SK-N-SH (cell line): ENCODE measurements at regions not wholly inside any gene's neighbourhood (a gene's known extent, or its start where the extent isn't known, plus 50 kb on each side); places are given as distances from the start of the nearest gene placed in this dataset.

Experiments
- CTCF ChIA-PET: fragments of 300-600, 350-600 bp; formaldehyde crosslinking; extraction: SDS; loops from one replicate; lab custom pipeline; 2021; lab: Yijun Ruan, JAX
- POLR2A ChIA-PET: fragments of 350-600 bp; sonication (Branson Sonifier 250); formaldehyde crosslinking; extraction: SDS; loops from one replicate; lab custom pipeline; 2020; ENCODE audit warnings: antibody characterized with exemption, inconsistent platforms; lab: Yijun Ruan, JAX
- DNase-seq: peaks from one replicate; pipeline ENCODE4 v3.0.0; 2012
- H2AFZ ChIP-seq: fragments of 200-600 bp; sonication (generic); 2 replicates; pipeline ENCODE4 v1.8.1; 2016; ENCODE audit warnings: antibody characterized with exemption, mild to moderate bottlenecking, low read depth
- H3F3A ChIP-seq: fragments of 200-600 bp; sonication (generic); replicated peaks from 2 replicates; pipeline ENCODE3; 2016; ENCODE audit warnings: antibody characterized with exemption, mild to moderate bottlenecking; ENCODE audit not compliant: insufficient read depth
- H3K27ac ChIP-seq, 2 experiments: fragments of 200-500 bp in 1 of 2; fragments of 200-600 bp in 1 of 2; sonication (Bioruptor generic) in 1 of 2; sonication (generic), shearing (Covaris generic) in 1 of 2; 2 replicates each; pipeline versions ENCODE4 v1.5.1 to v1.6.1; 2014 to 2016; ENCODE audit warnings: low read depth in 2 of 2, inconsistent platforms in 1 of 2, low read length in 1 of 2, mild to moderate bottlenecking in 1 of 2, mixed read lengths in 1 of 2
- H3K27me3 ChIP-seq: fragments of 200-600 bp; sonication (generic), shearing (Covaris generic); 2 replicates; pipeline ENCODE4 v1.6.1; 2016; ENCODE audit warnings: mixed run types; ENCODE audit not compliant: insufficient read depth
- H3K36me3 ChIP-seq, 2 experiments: fragments of 200-500 bp in 1 of 2; fragments of 200-600 bp in 1 of 2; sonication (Bioruptor generic) in 1 of 2; sonication (generic) in 1 of 2; replicated peaks in 1 of 2; 2 replicates each; pipeline versions ENCODE3 to v1.5.1; 2014 to 2016; ENCODE audit warnings: low read length in 1 of 2, mild to moderate bottlenecking in 1 of 2; ENCODE audit not compliant: insufficient read depth in 2 of 2, control insufficient read depth in 1 of 2
- H3K4me1 ChIP-seq, 2 experiments: fragments of 200-500 bp in 1 of 2; fragments of 200-600 bp in 1 of 2; sonication (Bioruptor generic) in 1 of 2; sonication (generic), shearing (Covaris generic) in 1 of 2; 2 replicates each; pipeline versions ENCODE4 v1.5.1 to v1.6.1; 2014 to 2016; ENCODE audit warnings: low read depth in 1 of 2, low read length in 1 of 2, mixed run types in 1 of 2; ENCODE audit not compliant: insufficient read depth in 2 of 2, control insufficient read depth in 1 of 2
- H3K4me2 ChIP-seq: fragments of 200-600 bp; sonication (generic), shearing (Covaris generic); 2 replicates; pipeline ENCODE4 v1.6.1; 2017; ENCODE audit warnings: mixed run types
- H3K4me3 ChIP-seq, 2 experiments: fragments of 200-500 bp in 1 of 2; fragments of 200-600 bp in 1 of 2; sonication (Bioruptor generic) in 1 of 2; sonication (generic), shearing (Covaris generic) in 1 of 2; 2 replicates each; pipeline versions ENCODE4 v1.5.1 to v1.8.1; 2014 to 2016; ENCODE audit warnings: low read depth in 2 of 2, inconsistent platforms in 1 of 2, low read length in 1 of 2, mild to moderate bottlenecking in 1 of 2, mixed read lengths in 1 of 2, moderate library complexity in 1 of 2
- H3K79me2 ChIP-seq: fragments of 200-600 bp; sonication (generic); 2 replicates; pipeline ENCODE4 v1.8.1; 2017; ENCODE audit warnings: mild to moderate bottlenecking; ENCODE audit not compliant: insufficient read depth
- H3K9ac ChIP-seq: fragments of 200-600 bp; sonication (generic); 2 replicates; pipeline ENCODE4 v1.6.1; 2017; ENCODE audit warnings: mixed run types
- H3K9me2 ChIP-seq: fragments of 200-600 bp; sonication (generic); 2 replicates; pipeline ENCODE4 v1.6.1; 2017; ENCODE audit warnings: mixed run types
- H3K9me3 ChIP-seq: fragments of 200-600 bp; sonication (generic); 2 replicates; pipeline ENCODE4 v1.6.1; 2017; ENCODE audit warnings: mixed run types, mild to moderate bottlenecking, moderate library complexity
- H4K20me1 ChIP-seq: fragments of 200-600 bp; sonication (generic); 2 replicates; pipeline ENCODE4 v1.6.1; 2017; ENCODE audit warnings: mild to moderate bottlenecking, mixed run types; ENCODE audit not compliant: insufficient read depth
- CTCF ChIP-seq: fragments of 200-600 bp; sonication (generic); IDR thresholded peaks from 2 replicates; pipeline ENCODE4 v1.6.1; 2017; ENCODE audit warnings: antibody characterized with exemption, mild to moderate bottlenecking, moderate library complexity
- ELF1 ChIP-seq: IDR thresholded peaks from 2 replicates; pipeline ENCODE4 v1.4.0; 2012
- FOXM1 ChIP-seq: IDR thresholded peaks from 2 replicates; pipeline ENCODE4 v1.4.0; 2012; ENCODE audit warnings: low read depth, mild to moderate bottlenecking
- GATA2 ChIP-seq: sonication (generic); formaldehyde crosslinking; IDR thresholded peaks from 2 replicates; pipeline ENCODE4 v1.5.0; 2020; ENCODE audit warnings: mild to moderate bottlenecking, missing genetic modification reagents
- IRF3 ChIP-seq: fragments of 150-350 bp; IDR thresholded peaks from 2 replicates; pipeline ENCODE4 v1.6.1; 2016; ENCODE audit warnings: mild to moderate bottlenecking, low read depth, low read length
- MAX ChIP-seq: IDR thresholded peaks from 2 replicates; pipeline ENCODE4 v1.4.0; 2012; ENCODE audit warnings: low read depth
- MEF2A ChIP-seq: IDR thresholded peaks from 2 replicates; pipeline ENCODE4 v1.4.0; 2012; ENCODE audit warnings: low read depth, borderline replicate concordance
- NRF1 ChIP-seq: IDR thresholded peaks from 2 replicates; pipeline ENCODE4 v1.6.1; 2012; ENCODE audit warnings: low read depth, mild to moderate bottlenecking, low read length
- RAD21 ChIP-seq: IDR thresholded peaks from 2 replicates; pipeline ENCODE4 v1.6.1; 2012; ENCODE audit warnings: mild to moderate bottlenecking, low read length
- REST ChIP-seq: IDR thresholded peaks from 2 replicates; pipeline ENCODE4 v1.6.1; 2012; ENCODE audit warnings: mild to moderate bottlenecking, low read depth, low read length, moderate library complexity
- RFX5 ChIP-seq: IDR thresholded peaks from 2 replicates; pipeline ENCODE4 v1.6.1; 2012; ENCODE audit warnings: mild to moderate bottlenecking, improper control_type of control experiment, low read length
- SIN3A ChIP-seq: IDR thresholded peaks from 2 replicates; pipeline ENCODE4 v1.6.1; 2012; ENCODE audit warnings: low read depth, mild to moderate bottlenecking, low read length, moderate library complexity, borderline replicate concordance
- SMC3 ChIP-seq: IDR thresholded peaks from 2 replicates; pipeline ENCODE4 v1.6.1; 2012; ENCODE audit warnings: low read depth, low read length, improper control_type of control experiment
- TCF12 ChIP-seq: IDR thresholded peaks from 2 replicates; pipeline ENCODE4 v1.4.0; 2012
- TEAD4 ChIP-seq: IDR thresholded peaks from 2 replicates; pipeline ENCODE4 v1.4.0; 2012; ENCODE audit warnings: mild to moderate bottlenecking, borderline replicate concordance; ENCODE audit not compliant: insufficient read depth
- USF1 ChIP-seq: IDR thresholded peaks from 2 replicates; pipeline ENCODE4 v1.4.0; 2012; ENCODE audit warnings: low read depth, borderline replicate concordance
- ZBTB33 ChIP-seq: IDR thresholded peaks from 2 replicates; pipeline ENCODE4 v1.4.0; 2012; ENCODE audit warnings: low read depth, borderline replicate concordance
- WGBS: methylation state at CpG from one replicate; pipeline ENCODE4 v1.1.6; 2017; ENCODE audit warnings: low lambda C conversion rate; 5-methylcytosine and 5-hydroxymethylcytosine counted together

- Histone ChIP-seq H3K4me1 (no peaks in the 10 kb centered on the region), H3K79me2 (no peaks in the 10 kb centered on the region), H3K9ac (no peak overlapping the region), H2AFZ (no peak overlapping the region), H3K9me3 (no peaks in the 10 kb centered on the region), H3K4me3 (no peak overlapping the region), H3K27me3 (no peaks in the 10 kb centered on the region), H3F3A (no peaks in the 10 kb centered on the region), H3K36me3 (no peaks in the 10 kb centered on the region), H3K27ac (no peak overlapping the region), H3K4me2 (no peak overlapping the region), H3K9me2 (no peaks in the 10 kb centered on the region), H4K20me1 (no peaks in the 10 kb centered on the region)
- POLR2A ChIA-PET, result no interaction called here
- TF ChIP-seq NRF1 (no peak), USF1 (no peak), TCF12 (no peak), GATA2 (no peak), TEAD4 (no peak), REST (no peak), MEF2A (no peak), RFX5 (no peak), MAX (no peak), FOXM1 (no peak), SMC3 (no peak), SIN3A (no peak), RAD21 (no peak), ELF1 (no peak), IRF3 (no peak), CTCF (no peak), ZBTB33 (no peak)
- WGBS, result 0% methylated on average over 1 of the region's 1 CpG
- no peak for DNase-seq
- CTCF ChIA-PET, result interaction anchor here (1.2 kb wide), 1 partner anchor 18 kb away, joined by 5 read pairs; no protein-coding TSS in a partner anchor
Measured at GRCh38 chr4:23117826-23118225, 425.1 kb downstream of the GBA3 start.
